ENCODE measurements at regions not wholly inside any gene's neighbourhood (a gene's known extent, or its start where the extent isn't known, plus 50 kb on each side); places are given as distances from the start of the nearest gene placed in this dataset.

GRCh38 chr2:5794012-5794411, 101.8 kb downstream of the SOX11 start:
- no peak for TF ChIP-seq CTCF (IDR thresholded peaks at IDR 0.05; ENCODE audit: poor library complexity, severe bottlenecking)
- TF ChIP-seq POLR2AphosphoS5 (IDR thresholded peaks at IDR 0.05), result no peak
- TF ChIP-seq EZH2 (IDR thresholded peaks at IDR 0.05; ENCODE audit: borderline replicate concordance, insufficient read depth, low read length, poor library complexity, severe bottlenecking), result no peak
- no peak for TF ChIP-seq TAF1 (IDR thresholded peaks at IDR 0.05; ENCODE audit: low read depth)
- no peak for TF ChIP-seq EP300 (conservative IDR thresholded peaks at IDR 0.05; ENCODE audit: poor library complexity, severe bottlenecking)
- TF ChIP-seq RAD21 (conservative IDR thresholded peaks at IDR 0.05), result no peak
- no peak for TF ChIP-seq MXI1 (conservative IDR thresholded peaks at IDR 0.05; ENCODE audit: poor library complexity, severe bottlenecking)
- TF ChIP-seq REST (IDR thresholded peaks at IDR 0.05; ENCODE audit: borderline replicate concordance), result no peak
- no peak for TF ChIP-seq SMC3 (conservative IDR thresholded peaks at IDR 0.05; ENCODE audit: poor library complexity)

Measured in neural cell (in vitro differentiated cells).